H1 (cell line): ENCODE measurements at regions not wholly inside any gene's neighbourhood (a gene's known extent, or its start where the extent isn't known, plus 50 kb on each side); places are given as distances from the start of the nearest gene placed in this dataset.

Experiments
- CTCF ChIA-PET: fragments of 300-600 bp; sonication (Branson Sonifier 250); formaldehyde crosslinking; loops from one replicate; lab custom pipeline; 2021; ENCODE audit not compliant: partially characterized antibody; lab: Charles Lee
- POLR2A ChIA-PET: fragments of 300-600 bp; sonication (Branson Sonifier 250); formaldehyde crosslinking; loops from one replicate; lab custom pipeline; 2021; ENCODE audit warnings: inconsistent platforms; ENCODE audit not compliant: partially characterized antibody; lab: Charles Lee
- DNase-seq, 2 experiments: peaks; one replicate each; pipeline versions ENCODE4 v3.0.0 to v3.0.0-alpha.2; 2010 to 2022; ENCODE audit warnings: low spot score in 2 of 2, low read depth in 1 of 2, mixed read lengths in 1 of 2
- FAIRE-seq: peaks from 2 replicates; lab custom pipeline; 2011; peaks lifted over from hg19 to GRCh38; lab: Jason Lieb, UNC
- H2AFZ ChIP-seq: 2 replicates; pipeline ENCODE4 v1.8.1; 2012; ENCODE audit warnings: low read length, inconsistent platforms
- H2AK5ac ChIP-seq: 2 replicates; pipeline ENCODE4 v1.6.1; 2013; ENCODE audit warnings: low read depth, low read length
- H2BK120ac ChIP-seq: replicated peaks from 2 replicates; pipeline ENCODE3; 2013; ENCODE audit warnings: low read depth, low read length, inconsistent platforms
- H2BK12ac ChIP-seq: 2 replicates; pipeline ENCODE4 v1.6.1; 2013; ENCODE audit warnings: low read depth, low read length
- H2BK15ac ChIP-seq: 2 replicates; pipeline ENCODE4 v1.6.1; 2013; ENCODE audit warnings: low read length
- H2BK20ac ChIP-seq: 2 replicates; pipeline ENCODE4 v1.6.1; 2013; ENCODE audit warnings: low read length
- H2BK5ac ChIP-seq: 2 replicates; pipeline ENCODE4 v1.6.1; 2013; ENCODE audit warnings: low read depth, low read length
- H3K14ac ChIP-seq: 2 replicates; pipeline ENCODE4 v1.6.1; 2013; ENCODE audit warnings: inconsistent platforms; ENCODE audit not compliant: insufficient read length
- H3K18ac ChIP-seq: 2 replicates; pipeline ENCODE4 v1.6.1; 2013; ENCODE audit warnings: low read length; ENCODE audit errors: extremely low read depth
- H3K23ac ChIP-seq: 2 replicates; pipeline ENCODE4 v1.6.1; 2013; ENCODE audit warnings: inconsistent platforms; ENCODE audit not compliant: insufficient read length
- H3K23me2 ChIP-seq: 2 replicates; pipeline ENCODE4 v1.6.1; 2013; ENCODE audit warnings: low read depth, low read length
- H3K27ac ChIP-seq: 2 replicates; pipeline ENCODE4 v1.6.1; 2011; ENCODE audit warnings: low read depth, low read length, inconsistent platforms
- H3K27me3 ChIP-seq, 4 experiments: replicated peaks in 1 of 4; 1 replicate in 1 of 4; 2 replicates in 3 of 4; pipeline versions ENCODE4 v1.6.1 to v1.8.1; 2011 to 2013; ENCODE audit warnings: low read length in 3 of 4, mild to moderate bottlenecking in 3 of 4, inconsistent platforms in 2 of 4, mixed read lengths in 2 of 4, moderate library complexity in 1 of 4; ENCODE audit not compliant: control insufficient read depth in 3 of 4, insufficient read depth in 3 of 4; ENCODE audit errors: extremely low read depth in 1 of 4
- H3K36me3 ChIP-seq, 4 experiments: 2 replicates each; pipeline versions ENCODE4 v1.6.1 to v1.8.1; 2011 to 2013; ENCODE audit warnings: mild to moderate bottlenecking in 4 of 4, low read length in 3 of 4, moderate library complexity in 2 of 4, control low read depth in 1 of 4, inconsistent platforms in 1 of 4; ENCODE audit not compliant: insufficient read depth in 4 of 4, control insufficient read depth in 2 of 4
- H3K4ac ChIP-seq: replicated peaks from 2 replicates; pipeline ENCODE3; 2013; ENCODE audit warnings: low read length, low read depth, mixed read lengths, inconsistent platforms; ENCODE audit not compliant: insufficient read length
- H3K4me1 ChIP-seq, 4 experiments: replicated peaks in 1 of 4; 1 replicate in 1 of 4; 2 replicates in 3 of 4; pipeline versions ENCODE4 v1.6.1 to v1.8.1; 2011 to 2013; ENCODE audit warnings: low read length in 3 of 4, inconsistent platforms in 2 of 4, mixed read lengths in 1 of 4; ENCODE audit not compliant: insufficient read depth in 4 of 4, control insufficient read depth in 3 of 4
- H3K4me2 ChIP-seq, 2 experiments: 2 replicates each; pipeline versions ENCODE4 v1.6.1 to v1.8.1; 2011 to 2013; ENCODE audit warnings: low read depth in 2 of 2, low read length in 2 of 2, control low read depth in 1 of 2, inconsistent platforms in 1 of 2, mild to moderate bottlenecking in 1 of 2; ENCODE audit not compliant: insufficient read depth in 1 of 2
- H3K4me3 ChIP-seq, 4 experiments: fragments of 200-600, 300-600 bp in 1 of 4; sonication (generic), shearing (Covaris generic), sonication (Bioruptor Twin) in 1 of 4; 2 replicates each; pipeline versions ENCODE4 v1.5.1 to v1.8.1; 2011 to 2016; ENCODE audit warnings: low read length in 4 of 4, low read depth in 3 of 4, control low read depth in 2 of 4, inconsistent platforms in 2 of 4, mild to moderate bottlenecking in 2 of 4, mixed read lengths in 1 of 4, moderate library complexity in 1 of 4; ENCODE audit not compliant: insufficient read depth in 2 of 4; ENCODE audit errors: extremely low read depth in 1 of 4
- H3K56ac ChIP-seq: replicated peaks from 2 replicates; pipeline ENCODE3; 2013; ENCODE audit warnings: low read depth, mild to moderate bottlenecking, mixed read lengths, low read length, inconsistent platforms; ENCODE audit not compliant: insufficient read length
- H3K79me1 ChIP-seq: 2 replicates; pipeline ENCODE4 v1.6.1; 2013; ENCODE audit warnings: low read depth, low read length, control low read depth
- H3K79me2 ChIP-seq, 2 experiments: 2 replicates each; pipeline versions ENCODE4 v1.6.1 to v1.8.1; 2012 to 2013; ENCODE audit warnings: low read length in 2 of 2, mild to moderate bottlenecking in 2 of 2, inconsistent platforms in 1 of 2; ENCODE audit not compliant: insufficient read depth in 2 of 2, control insufficient read depth in 1 of 2
- H3K9ac ChIP-seq, 4 experiments: replicated peaks in 1 of 4; 1 replicate in 1 of 4; 2 replicates in 3 of 4; pipeline versions ENCODE4 v1.6.1 to v1.8.1; 2011 to 2013; ENCODE audit warnings: low read depth in 3 of 4, low read length in 3 of 4, control low read depth in 2 of 4, mild to moderate bottlenecking in 2 of 4, moderate library complexity in 2 of 4, inconsistent platforms in 1 of 4; ENCODE audit errors: extremely low read depth in 1 of 4
- H3K9me3 ChIP-seq, 2 experiments: 2 replicates each; pipeline versions ENCODE4 v1.6.1 to v1.8.1; 2012 to 2013; ENCODE audit warnings: mild to moderate bottlenecking in 2 of 2, moderate library complexity in 2 of 2, control low read depth in 1 of 2, inconsistent platforms in 1 of 2, low read depth in 1 of 2, low read length in 1 of 2, mixed read lengths in 1 of 2; ENCODE audit not compliant: insufficient read depth in 2 of 2
- H4K20me1 ChIP-seq, 2 experiments: replicated peaks in 1 of 2; 2 replicates each; pipeline versions ENCODE3 to v1.8.1; 2011 to 2013; ENCODE audit warnings: inconsistent platforms in 2 of 2, low read length in 2 of 2, mild to moderate bottlenecking in 1 of 2; ENCODE audit not compliant: insufficient read depth in 2 of 2, control insufficient read depth in 1 of 2
- H4K5ac ChIP-seq: 2 replicates; pipeline ENCODE4 v1.6.1; 2013; ENCODE audit warnings: low read length, low read depth, mixed read lengths, inconsistent platforms; ENCODE audit not compliant: insufficient read length
- H4K8ac ChIP-seq: 2 replicates; pipeline ENCODE4 v1.8.0; 2013; ENCODE audit warnings: mild to moderate bottlenecking, moderate library complexity, low read length, inconsistent platforms; ENCODE audit not compliant: insufficient read depth; ENCODE audit errors: extremely low read depth
- H4K91ac ChIP-seq: replicated peaks from 2 replicates; pipeline ENCODE3; 2013; ENCODE audit warnings: low read length, mixed read lengths, inconsistent platforms; ENCODE audit not compliant: insufficient read length
- ASH2L ChIP-seq: fragments of 200-600, 300-600 bp; sonication (generic); IDR thresholded peaks from one replicate; pipeline ENCODE4 v1.7.1; 2017; ENCODE audit warnings: low read length
- EP300 ChIP-seq, 2 experiments: IDR thresholded peaks; 1 replicate in 1 of 2; 2 replicates in 1 of 2; pipeline ENCODE4 v1.6.1; 2011 to 2012; ENCODE audit warnings: low read depth in 2 of 2, low read length in 2 of 2, mild to moderate bottlenecking in 2 of 2, borderline replicate concordance in 1 of 2, inconsistent platforms in 1 of 2, moderate library complexity in 1 of 2
- FOSL1 ChIP-seq: IDR thresholded peaks from 2 replicates; pipeline ENCODE4 v1.6.1; 2011; ENCODE audit warnings: mild to moderate bottlenecking, low read depth, low read length, moderate library complexity; ENCODE audit not compliant: insufficient read depth
- WGBS, 2 experiments: shearing (Covaris generic) in 1 of 2; methylation state at CpG; one replicate each; pipeline versions ENCODE4 v1.1.6 to v1.1.7; 2013 to 2015; ENCODE audit warnings: low lambda C conversion rate in 2 of 2, mixed read lengths in 2 of 2, inconsistent platforms in 1 of 2, low coverage in 1 of 2, missing lambda C conversion rate in 1 of 2; ENCODE audit not compliant: insufficient replicate concordance in 2 of 2, insufficient coverage in 1 of 2, insufficient read length in 1 of 2; ENCODE audit errors: extremely low coverage in 1 of 2, missing lambda C conversion rate in 1 of 2; 5-methylcytosine and 5-hydroxymethylcytosine counted together

GRCh38 chr5:60453186-60453976, 246.6 kb downstream of the DEPDC1B start:
- no peak overlapping the region for H3K9ac ChIP-seq
- H4K20me1 ChIP-seq = no peaks in the 10 kb centered on the region
- 86% methylated on average over 4 of the region's 4 CpGs; no CpG with 5 or more reads in 1 of the 2 experiments for WGBS, 2 experiments
- no peak overlapping the region for H3K4me2 ChIP-seq
- no peak overlapping the region for H3K56ac ChIP-seq
- H3K4ac ChIP-seq = no peak overlapping the region
- H2BK120ac ChIP-seq = no peak overlapping the region
- H3K4me3 ChIP-seq = no peak overlapping the region
- no peaks in the 10 kb centered on the region for H3K36me3 ChIP-seq
- no peak overlapping the region for H3K27ac ChIP-seq
- no peak for DNase-seq
- H2AFZ ChIP-seq = no peak overlapping the region
- CTCF ChIA-PET = interaction anchor here (0.8 to 1.1 kb wide), 3 partner anchors 22 to 196 kb away, joined by 3 read pairs; no protein-coding TSS in a partner anchor
- no peak overlapping the region for H4K5ac ChIP-seq
- no peaks in the 10 kb centered on the region for H3K79me1 ChIP-seq
- H2AK5ac ChIP-seq = no peak overlapping the region
- H3K14ac ChIP-seq = no peak overlapping the region
- H3K23ac ChIP-seq = no peak overlapping the region
- no peak overlapping the region for H4K91ac ChIP-seq
- H4K8ac ChIP-seq = no peak overlapping the region
- H3K27me3 ChIP-seq = no peaks in the 10 kb centered on the region
- POLR2A ChIA-PET = no interaction called here
- no peak overlapping the region for H2BK5ac ChIP-seq
- H3K9me3 ChIP-seq = no peaks in the 10 kb centered on the region; a peak in 1 of 4 replicates
- H2BK12ac ChIP-seq = no peak overlapping the region
- FAIRE-seq = no peak
- no peak overlapping the region for H2BK20ac ChIP-seq
- no peaks in the 10 kb centered on the region for H3K23me2 ChIP-seq
- H2BK15ac ChIP-seq = no peak overlapping the region
- no peaks in the 10 kb centered on the region for H3K4me1 ChIP-seq
- H3K18ac ChIP-seq = no peak overlapping the region
- H3K79me2 ChIP-seq = no peaks in the 10 kb centered on the region
- TF ChIP-seq ASH2L = no peak
- no peak for TF ChIP-seq FOSL1
- TF ChIP-seq EP300 (IDR thresholded peaks at IDR 0.05; ENCODE audit: borderline replicate concordance in 1 of 2, low read depth in 2 of 2, low read length in 2 of 2) = no peak
